Glutamatergic neuron (in vitro differentiated cells): ENCODE measurements at regions not wholly inside any gene's neighbourhood (a gene's known extent, or its start where the extent isn't known, plus 50 kb on each side); places are given as distances from the start of the nearest gene placed in this dataset.

Experiments
- DNase-seq: peaks from one replicate; pipeline ENCODE4 v3.0.0; 2022
- H3K27ac Mint-ChIP-seq: one replicate; pipeline ENCODE4 v1.8.0; 2020; ENCODE audit warnings: mild to moderate bottlenecking, mixed read lengths, inconsistent platforms; ENCODE audit not compliant: unreplicated experiment
- H3K27me3 Mint-ChIP-seq: one replicate; pipeline ENCODE4 v1.8.0; 2020; ENCODE audit warnings: mild to moderate bottlenecking, moderate library complexity, mixed read lengths, inconsistent platforms; ENCODE audit not compliant: unreplicated experiment
- H3K36me3 Mint-ChIP-seq: one replicate; pipeline ENCODE4 v1.8.0; 2020; ENCODE audit warnings: mild to moderate bottlenecking, mixed read lengths, inconsistent platforms; ENCODE audit not compliant: unreplicated experiment
- H3K4me1 Mint-ChIP-seq: one replicate; pipeline ENCODE4 v1.8.0; 2020; ENCODE audit warnings: mild to moderate bottlenecking, low read depth, mixed read lengths, inconsistent platforms; ENCODE audit not compliant: unreplicated experiment
- H3K4me3 Mint-ChIP-seq: one replicate; pipeline ENCODE4 v1.8.0; 2020; ENCODE audit warnings: mild to moderate bottlenecking, mixed read lengths, inconsistent platforms; ENCODE audit not compliant: unreplicated experiment
- H3K9me3 Mint-ChIP-seq: one replicate; pipeline ENCODE4 v1.8.0; 2020; ENCODE audit warnings: mild to moderate bottlenecking, moderate library complexity, mixed read lengths, inconsistent platforms; ENCODE audit not compliant: unreplicated experiment
- CTCF ChIP-seq: fragments of 200-600 bp; sonication (generic); IDR thresholded peaks from one replicate; pipeline ENCODE4 v1.5.0; 2021; ENCODE audit not compliant: partially characterized antibody, unreplicated experiment

GRCh38 chr9:687994-688393 lies 153.5 kb upstream of the DMRT1 start:
- peaks cover 2% of the 10 kb centered on the region for H3K9me3 Mint-ChIP-seq
- H3K27ac Mint-ChIP-seq: no peak overlapping the region
- H3K27me3 Mint-ChIP-seq: no peaks in the 10 kb centered on the region
- peaks cover 11% of the 10 kb centered on the region for H3K4me1 Mint-ChIP-seq
- DNase-seq: no peak
- no peak for TF ChIP-seq CTCF
- H3K4me3 Mint-ChIP-seq: no peak overlapping the region
- peaks cover 5% of the 10 kb centered on the region for H3K36me3 Mint-ChIP-seq

- Mint-ChIP-seq H3K27me3 (no peaks in the 10 kb centered on the region), H3K4me1 (peaks cover 17% of the 10 kb centered on the region)
Observed at GRCh38 chr9:690517-691111, 150.9 kb upstream of the DMRT1 start.

GRCh38 chr9:691825-692400 lies 149.6 kb upstream of the DMRT1 start:
- Mint-ChIP-seq H3K27me3 (no peaks in the 10 kb centered on the region), H3K9me3 (peaks cover 2% of the 10 kb centered on the region), H3K4me1 (peaks cover 21% of the 10 kb centered on the region), H3K27ac (no peak overlapping the region), H3K36me3 (peaks cover 2% of the 10 kb centered on the region), H3K4me3 (no peak overlapping the region)
- TF ChIP-seq CTCF: no peak
- DNase-seq: no peak

More at GRCh38 chr9:690517-691111, 150.9 kb upstream of the DMRT1 start:
- no peak overlapping the region for H3K27ac Mint-ChIP-seq
- H3K36me3 Mint-ChIP-seq: peaks cover 5% of the 10 kb centered on the region
- no peak for TF ChIP-seq CTCF
- no peak for DNase-seq
- peaks cover 2% of the 10 kb centered on the region for H3K9me3 Mint-ChIP-seq
- no peak overlapping the region for H3K4me3 Mint-ChIP-seq

GRCh38 chr9:692636-693129 lies 148.8 kb upstream of the DMRT1 start:
- H3K4me3 Mint-ChIP-seq: no peak overlapping the region
- no peak overlapping the region for H3K27ac Mint-ChIP-seq
- DNase-seq: no peak
- H3K36me3 Mint-ChIP-seq: no peaks in the 10 kb centered on the region
- H3K9me3 Mint-ChIP-seq: no peaks in the 10 kb centered on the region
- TF ChIP-seq CTCF: no peak
- H3K4me1 Mint-ChIP-seq: peaks cover 24% of the 10 kb centered on the region
- H3K27me3 Mint-ChIP-seq: no peaks in the 10 kb centered on the region

DNA sequence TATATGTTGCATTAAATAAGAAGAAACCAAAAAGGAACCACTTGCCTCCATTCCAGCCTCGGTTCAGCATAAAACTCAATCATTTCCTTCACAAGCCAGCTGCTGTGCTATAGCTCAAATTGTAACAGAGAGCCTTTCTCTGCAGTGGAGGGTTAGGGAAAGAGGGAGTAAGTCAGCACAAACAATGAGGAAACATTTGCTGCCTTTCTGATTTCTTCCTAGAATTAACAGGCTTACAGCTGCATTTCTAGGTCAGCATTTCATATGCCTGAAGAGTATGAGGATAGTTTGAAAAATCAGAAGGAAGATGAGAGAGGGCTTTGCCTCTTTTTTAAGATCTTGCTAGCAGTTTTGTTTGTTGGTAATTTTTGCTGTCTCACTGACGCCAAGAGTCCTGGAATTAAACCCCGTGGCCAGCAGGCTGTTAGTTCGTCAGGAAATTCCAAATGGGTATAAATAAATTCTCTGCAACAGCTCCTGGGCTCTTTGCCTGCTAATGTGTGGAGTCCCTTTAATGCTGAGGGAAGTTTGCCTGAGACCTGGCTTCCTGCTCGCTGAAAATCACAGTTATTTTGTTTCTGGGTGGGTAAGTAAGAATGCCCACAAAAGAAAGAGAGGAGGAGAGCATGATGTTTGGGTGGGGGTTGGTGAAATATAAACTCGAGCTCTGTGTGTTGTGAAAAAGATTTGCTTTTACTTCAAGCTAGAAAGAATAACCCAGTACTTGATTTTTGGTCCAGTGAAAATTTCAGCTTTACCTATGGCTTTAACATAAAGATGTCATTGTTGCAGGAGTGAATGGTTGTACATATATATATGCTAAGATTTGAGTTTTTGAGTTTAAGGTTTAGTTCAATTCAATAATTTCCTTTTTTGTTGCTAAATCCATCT lies 148.1 kb upstream of the DMRT1 start:
- peaks cover 21% of the 10 kb centered on the region for H3K4me1 Mint-ChIP-seq
- no peak overlapping the region for H3K27ac Mint-ChIP-seq
- H3K9me3 Mint-ChIP-seq: no peaks in the 10 kb centered on the region

More for the DNA sequence above, 148.1 kb upstream of the DMRT1 start:
- no peak for TF ChIP-seq CTCF
- no peak for DNase-seq
- H3K27me3 Mint-ChIP-seq: peaks cover 2% of the 10 kb centered on the region
- no peak overlapping the region for H3K4me3 Mint-ChIP-seq
- no peaks in the 10 kb centered on the region for H3K36me3 Mint-ChIP-seq
